Anterior cingulate cortex (tissue), 58 donors: ENCODE measurements at regions not wholly inside any gene's neighbourhood (a gene's known extent, or its start where the extent isn't known, plus 50 kb on each side); places are given as distances from the start of the nearest gene placed in this dataset.

Experiments used
- DNase-seq, 58 donors: peaks; one replicate each; lab custom pipeline; 2025; lab: John Stamatoyannopoulos, UW

DNA sequence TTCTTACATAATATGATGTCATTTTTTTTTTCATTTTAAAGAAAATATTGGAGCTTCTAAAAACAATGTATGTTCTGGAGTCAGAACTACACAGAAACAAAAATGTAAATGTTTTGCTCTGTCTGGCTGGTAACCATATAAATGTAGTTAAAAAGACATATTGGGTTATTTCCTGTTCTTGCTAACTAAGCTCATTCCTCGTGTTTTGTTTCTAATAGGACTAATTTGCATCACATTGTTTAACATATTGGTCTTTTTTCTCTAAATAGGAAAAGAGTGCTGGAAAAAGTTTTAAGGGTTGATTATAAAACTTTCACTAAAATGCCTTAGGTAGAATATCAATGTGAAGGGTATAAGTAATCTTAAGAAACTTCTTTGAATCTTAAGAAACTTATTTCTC lies 221.3 kb downstream of the SLC6A15 start:
- DNase-seq = no peak

- no peak for DNase-seq
Observed at GRCh38 chr12:84689638-84690037, 223.0 kb downstream of the SLC6A15 start.

DNA sequence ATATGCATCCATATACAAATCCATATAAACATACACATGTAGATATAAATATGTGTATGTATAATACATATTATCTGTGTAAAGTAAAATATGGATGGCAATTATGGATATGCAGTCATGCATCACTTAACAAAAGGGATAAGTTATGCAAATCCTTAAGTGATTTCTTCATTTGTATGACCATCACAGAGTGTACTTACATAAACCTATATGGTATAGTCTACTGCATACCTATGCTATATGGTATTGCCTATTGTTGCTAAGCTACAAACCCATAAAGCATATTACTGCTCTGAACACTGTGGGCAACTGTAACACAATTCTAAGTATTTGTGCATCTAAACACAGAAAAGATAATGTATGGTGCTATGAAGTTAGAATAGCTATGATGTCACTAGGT lies 227.2 kb downstream of the SLC6A15 start:
- DNase-seq = no peak

GRCh38 chr12:84676787-84677186 lies 235.8 kb downstream of the SLC6A15 start:
- DNase-seq = no peak

- no peak for DNase-seq
Observed at GRCh38 chr12:84661786-84662185, 250.8 kb downstream of the SLC6A15 start.

DNA sequence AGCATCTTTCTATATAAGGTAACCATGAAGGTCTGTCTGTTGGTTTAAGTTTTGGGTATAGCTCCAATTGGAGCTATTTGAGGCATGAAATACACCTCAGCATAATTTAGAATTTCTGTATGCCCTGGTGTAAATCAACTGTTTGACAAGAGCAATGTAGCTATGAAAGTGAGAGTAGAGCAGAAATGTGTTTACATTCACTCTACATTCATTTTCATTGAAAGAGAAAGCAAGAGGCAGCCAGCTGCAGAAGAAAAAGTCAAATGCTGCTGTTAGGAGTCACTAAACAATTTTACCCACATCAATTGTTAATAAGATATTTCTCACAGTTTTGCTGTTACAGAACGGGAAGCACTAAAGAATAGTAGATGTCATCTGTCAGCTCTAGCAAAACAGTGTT lies 252.5 kb downstream of the SLC6A15 start:
- DNase-seq = no peak

DNA sequence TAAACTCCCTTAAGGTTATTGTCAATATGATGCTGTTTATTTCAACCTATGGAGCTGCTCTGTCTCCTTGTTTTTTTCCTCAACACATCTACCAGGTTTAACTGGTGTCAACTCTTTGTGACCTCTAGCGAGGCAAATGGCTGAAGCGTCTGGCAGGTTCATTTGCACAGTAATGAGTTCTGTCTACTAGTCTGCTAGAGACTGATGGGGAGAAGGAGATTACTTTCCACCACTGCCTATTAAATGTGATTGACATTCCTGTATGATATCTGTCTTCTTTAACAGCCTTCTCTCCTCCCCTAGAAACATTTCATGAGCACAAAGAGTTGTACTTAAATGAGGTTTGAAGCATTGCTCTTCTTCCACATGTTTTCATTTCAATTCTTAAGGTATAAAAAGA lies 253.7 kb downstream of the SLC6A15 start:
- no peak for DNase-seq

GRCh38 chr12:84656705-84657104 lies 255.9 kb downstream of the SLC6A15 start:
- DNase-seq = no peak

DNA sequence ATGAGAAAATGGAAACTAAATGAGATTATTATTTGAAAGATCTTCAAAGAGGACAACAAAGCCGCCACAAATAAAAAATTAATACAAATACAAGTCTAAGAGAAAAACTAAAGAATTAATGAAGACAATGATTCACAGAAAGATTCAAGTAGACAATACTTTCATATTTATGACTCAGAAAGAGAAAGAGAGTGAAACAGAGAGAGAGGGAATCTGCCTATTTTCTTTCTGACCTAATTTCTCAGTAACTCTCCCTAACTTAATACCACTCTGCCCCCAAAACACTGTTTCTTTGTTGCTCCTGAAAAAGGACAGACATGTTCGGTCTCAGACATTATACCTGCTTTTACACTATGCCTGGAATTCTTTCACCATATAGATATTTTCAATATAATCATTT lies 259.1 kb downstream of the SLC6A15 start:
- DNase-seq = no peak

- no peak for DNase-seq
Observed at GRCh38 chr12:84648425-84648824, 264.2 kb downstream of the SLC6A15 start.

DNA sequence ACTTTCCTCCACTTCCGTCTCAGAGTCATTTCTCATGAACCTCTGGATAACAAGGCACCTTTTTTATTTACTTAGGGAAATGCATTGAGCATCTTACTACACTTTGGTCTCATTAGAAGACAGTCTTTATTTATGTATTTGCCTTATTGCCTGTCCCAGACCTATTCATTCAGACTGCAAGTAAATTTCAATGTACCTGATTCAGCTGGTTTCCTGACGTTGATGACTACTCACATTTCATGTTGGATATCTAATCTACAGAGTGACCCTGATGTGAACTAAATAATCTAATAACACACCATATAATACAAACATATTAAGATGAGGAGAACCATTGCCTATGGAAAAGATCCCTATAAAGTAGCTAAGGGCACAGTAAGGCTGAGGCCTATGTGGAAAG lies 267.7 kb downstream of the SLC6A15 start:
- no peak for DNase-seq

GRCh38 chr12:84643993-84644392 lies 268.6 kb downstream of the SLC6A15 start:
- no peak for DNase-seq

- DNase-seq = no peak
Observed at GRCh38 chr12:84641940-84642545, 270.6 kb downstream of the SLC6A15 start.

- no peak for DNase-seq
Observed at GRCh38 chr12:84638811-84639368, 273.7 kb downstream of the SLC6A15 start.

DNA sequence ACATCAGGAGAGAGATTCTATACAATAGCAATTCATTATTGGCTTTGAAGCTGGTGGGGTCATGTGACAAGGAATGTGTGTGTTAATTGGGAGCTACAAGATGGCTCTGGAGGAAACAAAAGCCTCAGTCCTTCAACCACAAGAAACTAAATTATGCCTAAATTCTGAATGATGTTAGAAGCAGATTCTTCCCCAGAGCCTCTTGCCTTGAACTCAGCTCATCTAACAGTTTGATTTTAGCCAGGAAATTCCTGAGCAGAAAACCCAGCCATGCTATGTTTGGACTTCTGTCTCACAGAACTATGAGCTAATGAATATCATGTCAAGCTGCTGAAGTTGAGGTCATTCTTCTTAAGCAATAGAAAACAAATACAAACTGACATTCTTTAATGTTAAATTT lies 274.7 kb downstream of the SLC6A15 start:
- DNase-seq = no peak

DNA sequence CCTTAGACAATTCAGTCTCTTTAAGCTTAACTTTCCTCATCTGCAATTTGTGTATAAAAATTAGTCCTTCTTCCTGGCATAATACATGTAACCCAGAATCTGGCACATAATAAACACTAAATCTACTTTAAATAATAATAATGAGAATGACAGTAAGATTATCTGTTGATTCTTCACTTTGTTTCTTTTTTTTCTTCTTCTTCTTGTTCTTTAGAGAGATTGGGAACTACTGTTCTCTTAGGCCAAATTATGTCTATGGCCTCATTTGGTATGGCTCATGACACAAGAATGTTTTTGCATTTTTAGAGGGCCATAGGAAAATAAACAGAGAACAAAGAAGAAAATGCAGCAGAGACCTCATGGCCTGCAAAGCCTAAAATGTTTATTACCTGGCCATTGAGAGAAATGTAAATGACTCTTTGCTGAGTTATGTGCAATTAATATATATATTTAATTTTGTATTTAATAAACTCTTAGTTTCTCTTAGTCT lies 275.8 kb downstream of the SLC6A15 start:
- no peak for DNase-seq

GRCh38 chr12:84634526-84634925 lies 278.1 kb downstream of the SLC6A15 start:
- no peak for DNase-seq

DNA sequence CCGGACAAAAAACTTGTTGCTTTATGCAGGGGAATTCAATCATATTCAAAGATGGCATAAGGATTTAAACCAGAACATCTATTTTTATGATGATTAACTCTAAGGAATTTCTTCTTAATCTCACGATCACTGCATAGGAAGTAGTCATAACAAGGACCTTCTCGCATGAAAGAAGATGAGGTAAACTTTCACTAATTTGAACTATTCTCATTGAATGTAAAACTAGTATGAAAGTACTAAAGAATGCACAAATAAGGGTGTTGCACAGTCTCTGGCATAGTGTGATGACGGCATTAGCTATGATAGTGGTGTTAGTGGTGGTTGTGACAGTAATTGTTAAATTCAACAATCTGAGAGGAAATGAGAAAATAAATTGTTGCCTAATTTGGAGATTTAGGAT lies 280.0 kb downstream of the SLC6A15 start:
- DNase-seq = no peak

DNA sequence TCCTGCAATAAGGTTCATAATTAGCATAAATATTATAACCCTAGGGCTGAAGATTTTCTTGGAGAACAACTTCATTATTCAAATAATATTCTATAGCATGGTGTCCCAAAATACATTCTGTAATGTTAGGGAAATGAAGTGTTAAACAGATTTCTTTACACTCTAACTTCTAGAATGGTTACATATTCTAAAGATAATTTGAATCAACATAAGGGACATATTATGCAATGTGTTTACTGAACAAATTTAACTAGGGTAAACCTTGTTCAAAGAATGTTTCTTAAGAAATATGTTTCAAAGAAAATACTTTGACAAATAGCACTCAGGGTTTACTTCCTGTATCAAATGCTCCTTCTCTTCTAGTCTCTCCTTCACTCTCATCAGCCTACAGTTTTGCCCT lies 281.6 kb downstream of the SLC6A15 start:
- no peak for DNase-seq

GRCh38 chr12:84627593-84627992 lies 285.0 kb downstream of the SLC6A15 start:
- DNase-seq = no peak

GRCh38 chr12:84624601-84625000 lies 288.0 kb downstream of the SLC6A15 start:
- DNase-seq = no peak

DNA sequence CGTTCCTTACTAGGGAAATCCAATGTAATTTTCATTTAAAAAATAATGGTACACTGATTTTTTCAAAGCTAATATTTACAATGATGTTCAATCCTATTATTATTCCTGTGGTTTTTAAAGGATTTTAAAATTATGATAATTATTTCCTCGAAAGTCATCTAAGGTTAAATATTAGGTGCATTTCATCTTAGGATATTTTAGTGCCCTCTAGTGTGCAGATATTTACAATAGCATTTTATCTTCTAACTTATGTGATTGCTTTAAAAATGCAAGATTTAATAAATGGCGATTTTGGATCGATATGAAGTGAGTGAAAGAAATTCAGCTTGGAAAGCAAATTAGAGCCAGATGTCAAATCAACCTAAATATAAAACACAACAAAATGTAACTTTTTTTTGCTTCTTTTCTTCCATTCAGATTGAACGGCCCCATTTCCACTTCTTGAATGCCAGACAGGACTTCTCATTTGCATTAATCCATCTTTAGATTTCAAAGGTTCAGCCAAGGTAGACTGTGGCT lies 293.5 kb downstream of the SLC6A15 start:
- no peak for DNase-seq
